KOPT-K1 (cell line): ENCODE measurements at regions not wholly inside any gene's neighbourhood (a gene's known extent, or its start where the extent isn't known, plus 50 kb on each side); places are given as distances from the start of the nearest gene placed in this dataset.
"Not testable (repeated sequence)": the region's sequence is repeated elsewhere in the genome, so short reads cannot be mapped to it uniquely, and the experiment has no call there.

Source experiments
- H3K27ac ChIP-seq: fragments of 200-600 bp; sonication (generic); 2 replicates; pipeline ENCODE4 v1.5.1; 2016; ENCODE audit warnings: antibody characterized with exemption, mild to moderate bottlenecking, low read depth, low read length; ENCODE audit not compliant: poor library complexity, severe bottlenecking
- H3K36me3 ChIP-seq: fragments of 200-600 bp; sonication (generic); 2 replicates; pipeline ENCODE4 v1.5.1; 2017; ENCODE audit warnings: antibody characterized with exemption, mild to moderate bottlenecking, low read length, moderate library complexity; ENCODE audit not compliant: insufficient read depth
- H3K9me3 ChIP-seq: fragments of 200-600 bp; sonication (generic); 2 replicates; pipeline ENCODE4 v1.5.1; 2017; ENCODE audit warnings: antibody characterized with exemption, low read length, mild to moderate bottlenecking; ENCODE audit not compliant: insufficient read depth, poor library complexity, severe bottlenecking

DNA sequence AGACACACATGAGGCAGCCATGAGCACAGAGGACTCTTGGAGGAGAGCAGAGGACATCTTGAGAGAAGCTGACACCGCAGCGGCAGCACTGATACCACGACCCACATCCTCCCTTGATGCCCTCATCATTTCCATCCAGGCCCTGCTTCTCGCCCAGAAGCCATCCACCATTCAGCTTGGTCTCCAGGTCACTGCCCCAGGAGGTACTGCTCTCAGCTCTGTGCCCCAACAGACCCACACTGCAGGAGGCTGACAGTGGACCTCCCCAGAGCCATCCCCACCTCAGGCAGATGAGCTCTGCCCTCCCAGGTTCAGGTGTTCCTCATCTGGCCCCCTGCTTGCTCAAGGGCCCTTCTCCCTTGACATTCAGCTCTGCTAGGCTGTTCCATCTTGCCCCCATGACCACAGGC, 74.9 kb downstream of the ACKR3 start:
- Histone ChIP-seq H3K9me3 (no peaks in the 10 kb centered on the region), H3K27ac (no peak overlapping the region), H3K36me3 (no peaks in the 10 kb centered on the region)

DNA sequence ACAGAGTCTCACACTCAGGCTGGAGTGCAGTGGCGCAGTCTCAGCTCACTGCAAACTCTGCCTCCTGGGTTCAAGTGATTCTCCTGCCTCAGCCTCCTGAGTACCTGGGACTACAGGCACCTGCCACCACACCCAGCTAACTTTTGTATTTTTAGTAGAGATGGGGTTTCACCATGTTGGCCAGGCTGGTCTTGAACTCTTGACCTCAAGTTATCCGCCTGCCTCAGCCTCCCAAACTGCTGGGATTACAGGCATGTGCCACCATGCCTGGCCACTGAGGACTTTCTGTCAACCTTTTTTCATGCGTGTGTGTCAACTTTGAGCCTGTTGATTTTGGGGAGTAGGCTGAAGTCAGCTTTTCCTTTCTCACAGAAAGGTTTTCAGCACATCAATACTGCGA, 75.5 kb downstream of the ACKR3 start:
- not testable (repeated sequence) for H3K27ac ChIP-seq, H3K36me3 ChIP-seq, H3K9me3 ChIP-seq

DNA sequence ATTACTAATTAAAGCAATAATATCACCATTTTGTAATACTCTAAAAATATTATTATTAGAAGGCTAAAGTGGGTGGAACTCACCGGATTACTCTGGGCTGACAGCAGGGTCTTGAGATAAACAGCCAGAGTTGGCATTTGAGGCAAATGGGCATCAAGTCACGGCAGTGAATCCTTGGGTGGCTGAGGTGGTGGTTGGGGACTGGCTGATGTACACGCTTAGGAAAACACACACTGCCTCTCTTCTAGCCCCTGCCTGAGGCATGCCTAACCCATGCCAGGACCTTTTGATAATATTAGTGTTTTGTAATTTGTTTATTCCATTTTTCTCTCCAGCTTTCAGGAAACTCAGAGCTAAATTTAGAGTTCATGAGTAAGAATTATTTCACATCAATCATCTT, 76.8 kb downstream of the ACKR3 start:
- no peaks in the 10 kb centered on the region for H3K36me3 ChIP-seq
- no peaks in the 10 kb centered on the region for H3K9me3 ChIP-seq
- no peak overlapping the region for H3K27ac ChIP-seq

DNA sequence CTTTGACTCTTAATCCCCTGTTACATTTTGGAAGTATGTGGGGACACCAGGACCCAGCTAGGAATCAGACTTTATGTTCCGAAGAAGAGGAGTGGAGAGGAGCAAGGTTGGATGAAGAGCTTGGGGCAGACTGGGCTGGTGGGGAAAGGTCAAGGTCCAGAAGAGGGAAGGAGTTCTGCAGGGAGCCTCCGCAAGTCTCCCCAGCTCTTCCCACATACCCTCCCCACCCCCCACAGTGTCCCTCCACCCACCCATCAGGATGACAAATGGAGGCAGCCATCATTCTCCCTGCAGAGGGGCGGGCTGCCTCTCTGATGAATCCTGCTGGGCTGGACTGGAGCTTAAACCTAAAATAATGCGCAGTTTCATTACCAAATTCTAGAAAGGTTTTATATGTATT, 77.2 kb downstream of the ACKR3 start:
- Histone ChIP-seq H3K36me3 (no peaks in the 10 kb centered on the region), H3K9me3 (no peaks in the 10 kb centered on the region)

DNA sequence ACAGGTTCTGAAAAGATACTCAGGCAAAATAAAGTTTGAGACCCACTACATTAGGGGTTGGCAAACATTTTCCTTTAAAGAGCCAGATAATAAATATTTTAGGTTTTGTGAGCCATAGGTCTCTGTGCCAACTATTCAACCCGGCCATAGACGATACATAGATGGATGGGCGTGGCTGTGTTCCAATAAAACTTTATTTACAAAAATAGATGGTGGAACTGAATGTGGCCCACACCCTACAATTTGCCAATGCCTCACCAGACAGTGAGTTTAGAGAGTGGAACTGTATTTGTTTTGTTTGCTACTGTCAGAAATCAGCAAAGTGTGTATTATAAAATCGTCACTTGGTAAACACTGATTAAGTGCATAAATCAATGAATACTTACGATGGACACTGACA, 78.0 kb downstream of the ACKR3 start:
- Histone ChIP-seq H3K9me3 (no peaks in the 10 kb centered on the region), H3K36me3 (no peaks in the 10 kb centered on the region), H3K27ac (no peak overlapping the region)

More for the DNA sequence above, 77.2 kb downstream of the ACKR3 start:
- no peak overlapping the region for H3K27ac ChIP-seq

DNA sequence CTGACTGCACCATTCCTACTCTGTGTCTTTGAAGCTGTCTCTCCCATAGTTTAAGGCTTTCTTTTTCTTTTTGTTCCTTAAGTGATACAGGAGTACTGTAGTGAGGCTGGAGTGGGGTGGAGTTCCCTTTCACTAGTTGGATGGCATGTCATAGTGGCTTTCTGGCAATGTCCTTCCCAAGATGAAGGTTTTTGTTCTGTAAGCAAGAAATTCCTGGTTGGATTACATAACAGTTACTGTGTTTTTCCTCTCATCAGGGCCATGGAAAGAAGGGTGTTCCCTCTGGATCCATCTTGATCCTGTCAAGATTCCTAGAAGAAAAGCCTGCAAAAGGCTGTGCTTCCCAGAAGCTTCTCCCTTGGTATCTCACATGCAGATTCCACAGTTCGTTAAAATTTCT, 84.2 kb downstream of the ACKR3 start:
- H3K36me3 ChIP-seq: no peaks in the 10 kb centered on the region

DNA sequence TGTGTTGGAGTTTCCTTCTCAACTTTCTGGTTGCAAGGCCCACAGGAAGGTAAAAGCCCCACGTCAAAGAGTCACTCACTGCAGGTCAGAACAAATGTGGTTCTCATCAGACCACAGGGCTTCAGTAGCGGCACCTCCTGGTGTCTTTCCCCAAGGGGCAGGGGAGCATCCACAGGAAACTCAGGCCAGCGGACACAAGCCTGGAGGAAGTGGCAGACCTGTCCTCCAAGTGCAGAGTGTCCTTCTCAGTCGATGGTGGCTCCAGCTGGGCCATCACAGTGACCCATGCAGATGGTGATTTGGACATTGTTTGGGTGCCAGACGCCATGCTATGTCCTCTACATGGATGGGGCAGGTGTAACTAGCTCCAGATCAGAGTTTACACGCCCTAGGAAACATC, 84.9 kb downstream of the ACKR3 start:
- Histone ChIP-seq H3K27ac (no peak overlapping the region), H3K36me3 (no peaks in the 10 kb centered on the region), H3K9me3 (peaks cover 5% of the 10 kb centered on the region)

More for the DNA sequence above, 84.2 kb downstream of the ACKR3 start:
- H3K27ac ChIP-seq: no peak overlapping the region
- H3K9me3 ChIP-seq: peaks cover 5% of the 10 kb centered on the region

DNA sequence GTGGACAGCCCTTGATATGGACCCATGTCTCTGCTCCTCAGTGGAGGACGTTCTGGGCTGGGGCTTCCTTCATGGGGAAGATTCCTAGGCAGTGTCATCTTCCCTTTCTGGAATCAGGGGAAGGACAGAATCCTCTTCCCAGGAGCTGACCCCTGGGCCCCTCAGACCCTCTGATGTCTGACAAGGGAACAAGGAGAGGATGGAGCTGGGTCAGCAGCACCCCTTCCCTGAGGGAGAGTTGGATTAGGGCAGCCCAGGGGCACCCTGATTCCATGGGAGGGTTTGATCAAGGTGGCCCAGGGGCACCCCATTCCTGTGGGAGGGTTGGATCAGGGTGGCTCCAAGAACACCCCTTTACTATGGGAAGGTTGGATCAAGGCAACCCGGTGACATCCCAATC, 86.5 kb downstream of the ACKR3 start:
- H3K9me3 ChIP-seq: peaks cover 5% of the 10 kb centered on the region
- no peaks in the 10 kb centered on the region for H3K36me3 ChIP-seq
- H3K27ac ChIP-seq: no peak overlapping the region

DNA sequence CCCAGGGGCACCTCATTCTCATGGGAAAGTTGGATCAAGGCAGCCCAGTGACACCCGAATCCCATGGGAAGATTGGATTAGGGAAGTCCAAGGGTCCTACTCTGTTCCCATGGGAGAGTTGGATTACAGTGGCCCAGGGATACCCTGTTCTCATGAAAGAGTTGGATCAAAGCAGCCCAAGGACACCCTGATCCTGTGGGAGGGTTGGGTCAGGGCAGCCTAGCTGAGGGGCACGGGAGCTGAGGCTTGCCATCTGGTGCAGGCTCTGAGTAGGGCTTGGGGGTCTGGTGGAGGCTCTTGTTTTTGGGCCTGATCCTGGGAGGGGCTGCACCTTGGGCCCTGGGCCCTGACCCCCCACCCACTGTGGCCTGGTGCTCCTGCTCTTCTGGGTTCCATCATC, 87.1 kb downstream of the ACKR3 start:
- no peak overlapping the region for H3K27ac ChIP-seq
- no peaks in the 10 kb centered on the region for H3K36me3 ChIP-seq
- H3K9me3 ChIP-seq: peaks cover 5% of the 10 kb centered on the region

DNA sequence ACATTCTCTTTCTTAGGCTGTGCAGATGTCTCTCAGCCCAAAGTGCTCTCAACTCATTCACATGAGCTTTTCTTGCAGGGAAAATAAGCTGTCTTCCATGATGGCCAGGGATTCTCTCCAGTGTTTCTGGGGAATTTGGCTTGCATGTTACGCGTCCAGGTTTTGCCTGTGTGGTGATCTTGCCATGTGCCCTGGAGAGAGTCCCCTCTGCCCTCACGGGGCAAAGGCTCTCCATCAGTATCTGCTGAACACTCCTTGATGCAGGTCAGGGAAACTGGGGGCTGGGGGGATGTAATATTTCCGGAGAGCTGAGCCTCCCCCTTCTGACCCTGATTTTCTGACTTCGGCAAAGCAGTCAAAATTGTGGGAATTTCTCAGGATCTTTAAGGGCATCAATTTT, 87.6 kb downstream of the ACKR3 start:
- peaks cover 5% of the 10 kb centered on the region for H3K9me3 ChIP-seq
- H3K27ac ChIP-seq: no peak overlapping the region
- no peaks in the 10 kb centered on the region for H3K36me3 ChIP-seq

DNA sequence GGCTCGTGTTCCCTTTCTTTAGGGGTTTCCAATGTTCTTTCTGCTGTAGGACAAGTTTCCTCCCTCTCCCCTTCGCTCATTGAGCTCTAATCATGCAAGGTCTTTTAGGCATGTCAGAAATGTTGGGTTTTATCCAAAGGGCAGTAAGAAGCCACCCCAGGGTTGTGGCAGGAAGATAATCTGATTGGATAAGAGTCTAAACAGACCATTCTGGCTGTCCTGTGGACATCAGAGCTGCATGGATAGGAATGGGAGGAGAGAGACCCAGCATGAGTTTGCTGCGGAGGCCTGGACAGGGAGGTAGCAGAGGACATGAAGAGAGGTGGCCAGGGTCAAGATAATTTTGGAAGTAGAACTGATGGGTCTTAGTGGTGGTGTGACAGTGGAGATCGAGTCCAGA, 88.2 kb downstream of the ACKR3 start:
- H3K27ac ChIP-seq: no peak overlapping the region
- peaks cover 5% of the 10 kb centered on the region for H3K9me3 ChIP-seq
- H3K36me3 ChIP-seq: no peaks in the 10 kb centered on the region

DNA sequence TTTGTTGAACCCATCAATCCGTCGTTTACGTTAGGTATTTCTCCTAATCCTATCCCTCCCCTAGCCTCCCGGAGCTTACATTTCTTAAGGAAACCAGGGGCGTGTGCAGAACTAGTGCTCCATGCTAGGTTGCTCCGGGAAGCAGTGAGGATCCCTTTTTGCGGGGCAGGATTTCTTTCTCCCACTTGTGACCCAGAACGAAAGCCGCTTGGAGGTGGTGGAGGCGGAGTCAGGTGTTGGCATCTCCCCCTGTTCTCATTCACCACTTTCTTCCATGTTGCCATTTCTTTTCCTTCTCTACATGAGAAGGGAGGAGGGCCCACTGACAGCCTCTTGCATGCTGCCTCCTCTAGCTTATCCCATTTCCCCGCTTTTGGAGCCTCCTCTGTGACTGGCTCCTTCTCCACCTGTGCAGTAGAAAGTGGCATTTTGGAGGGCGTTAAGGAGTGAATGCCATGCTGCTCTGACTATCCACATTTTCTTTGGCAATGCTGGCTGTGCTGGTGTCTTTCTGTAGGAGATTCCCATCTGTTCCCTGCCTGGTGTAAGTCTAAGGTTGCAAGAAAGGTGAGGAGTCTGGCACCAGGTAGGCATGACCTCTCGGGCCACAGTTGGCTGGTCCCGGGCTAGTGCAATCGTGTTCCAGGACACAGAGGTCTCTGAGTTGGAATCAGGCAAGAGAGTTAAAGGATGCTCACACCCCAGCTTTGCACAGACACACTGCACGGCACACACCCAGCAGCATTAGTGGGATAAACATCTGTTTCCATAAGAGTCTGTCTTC, 89.5 kb downstream of the ACKR3 start:
- Histone ChIP-seq H3K36me3 (no peaks in the 10 kb centered on the region), H3K9me3 (peaks cover 5% of the 10 kb centered on the region), H3K27ac (no peak overlapping the region)

DNA sequence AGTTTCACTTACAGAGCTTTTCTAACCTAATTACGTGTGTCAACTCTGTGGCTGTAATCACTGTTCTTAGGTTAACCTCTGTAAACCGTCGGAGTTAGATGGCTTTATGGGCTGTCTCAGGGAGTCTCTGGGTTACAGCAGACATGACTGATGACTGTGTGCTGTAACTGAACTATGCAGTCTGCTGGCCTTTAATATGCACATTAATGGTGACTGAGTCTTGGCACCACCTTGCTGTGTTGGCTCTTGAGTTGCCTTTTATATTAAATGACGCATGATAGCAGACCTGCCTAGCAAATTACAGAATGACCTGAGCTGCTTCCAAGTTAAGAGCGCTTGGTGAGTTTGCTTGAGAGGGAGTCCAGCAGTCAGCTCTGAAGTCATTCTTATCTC, 90.1 kb downstream of the ACKR3 start:
- Histone ChIP-seq H3K36me3 (no peaks in the 10 kb centered on the region), H3K9me3 (no peaks in the 10 kb centered on the region), H3K27ac (no peak overlapping the region)

DNA sequence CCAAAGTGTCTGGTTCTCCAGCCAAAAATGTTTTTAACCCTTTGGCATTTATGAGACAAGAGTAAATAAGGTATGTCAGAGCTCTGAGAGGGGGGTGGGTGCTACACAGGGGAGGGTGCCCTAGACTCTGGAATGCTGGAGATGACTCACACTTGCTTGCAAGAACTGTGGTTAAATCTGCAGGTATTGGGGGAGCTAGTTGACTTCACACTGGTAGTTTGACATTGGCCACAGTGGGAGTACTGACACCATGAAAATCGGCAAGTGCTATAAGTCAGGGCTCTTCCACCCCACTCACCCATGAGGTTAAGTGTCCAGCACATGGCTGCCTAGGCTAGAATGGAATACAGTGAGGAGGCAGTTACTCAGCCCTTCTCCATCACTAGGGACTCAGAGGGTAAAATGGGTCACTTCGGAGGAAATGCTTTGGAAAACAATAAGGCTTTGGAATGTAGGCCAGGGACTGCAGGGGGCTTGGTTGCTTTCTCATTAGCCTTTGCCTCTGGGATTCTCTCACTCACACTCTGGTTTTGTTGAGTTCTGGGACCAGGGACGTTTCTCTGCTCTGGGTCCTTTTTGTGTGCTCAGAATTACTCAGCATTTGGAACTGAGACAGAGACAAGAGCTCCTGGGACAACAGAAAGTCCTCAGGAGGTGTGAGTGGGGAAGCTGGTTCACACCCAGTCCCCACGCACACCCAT, 91.6 kb downstream of the ACKR3 start:
- Histone ChIP-seq H3K9me3 (no peaks in the 10 kb centered on the region), H3K27ac (no peak overlapping the region)

DNA sequence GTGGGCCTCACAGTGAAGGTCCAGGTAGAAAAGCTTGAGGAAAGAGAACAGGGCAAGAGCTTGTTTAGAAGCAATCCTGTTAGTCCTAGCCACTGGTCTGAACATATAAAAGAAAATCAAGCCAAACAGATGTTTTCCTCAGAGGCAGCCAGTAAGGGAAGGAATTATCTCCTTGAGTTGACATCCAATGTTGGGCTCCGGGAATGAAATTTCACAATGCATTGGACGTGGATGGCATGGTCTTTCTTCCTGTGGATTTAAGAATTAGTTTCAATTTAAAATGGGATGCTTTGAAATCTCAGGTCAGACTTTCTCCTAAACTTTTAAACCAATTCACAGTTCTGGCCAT, 92.1 kb downstream of the ACKR3 start:
- no peak overlapping the region for H3K27ac ChIP-seq
- H3K9me3 ChIP-seq: no peaks in the 10 kb centered on the region
- no peaks in the 10 kb centered on the region for H3K36me3 ChIP-seq

More for the DNA sequence above, 91.6 kb downstream of the ACKR3 start:
- no peaks in the 10 kb centered on the region for H3K36me3 ChIP-seq
